Activated CD8-positive, alpha-beta T cell treated with anti-CD3 and anti-CD28 coated beads for 36 hours (primary cell): ENCODE measurements at regions not wholly inside any gene's neighbourhood (a gene's known extent, or its start where the extent isn't known, plus 50 kb on each side); places are given as distances from the start of the nearest gene placed in this dataset.

ENCODE experiments used
- ATAC-seq: fragments of 200-7000 bp; cut with Tn5 transposase; one replicate; pipeline ENCODE4 v1.10.0; 2021; ENCODE audit warnings: mild to moderate bottlenecking, moderate library complexity
- CTCF ChIA-PET: fragments of 350-600 bp; sonication (Branson Sonifier 250); formaldehyde crosslinking; loops from one replicate; lab custom pipeline; 2021; ENCODE audit warnings: antibody characterized with exemption; lab: Charles Lee
- POLR2A ChIA-PET: fragments of 350-600 bp; sonication (Branson Sonifier 250); formaldehyde crosslinking; loops from one replicate; lab custom pipeline; 2021; ENCODE audit warnings: antibody characterized with exemption; lab: Charles Lee
- DNase-seq: peaks from one replicate; pipeline ENCODE4 v3.0.0-alpha.2; 2020
- H3K27ac Mint-ChIP-seq: one replicate; pipeline ENCODE4 v1.8.0; 2021; ENCODE audit warnings: mild to moderate bottlenecking, mixed read lengths
- H3K27me3 Mint-ChIP-seq: one replicate; pipeline ENCODE4 v1.8.0; 2021; ENCODE audit warnings: mixed read lengths
- H3K36me3 Mint-ChIP-seq: one replicate; pipeline ENCODE4 v1.8.0; 2021; ENCODE audit warnings: low read depth, mixed read lengths
- H3K4me1 Mint-ChIP-seq: one replicate; pipeline ENCODE4 v1.8.0; 2021; ENCODE audit warnings: low read depth, mixed read lengths
- H3K4me3 Mint-ChIP-seq: one replicate; pipeline ENCODE4 v1.8.0; 2021; ENCODE audit warnings: mild to moderate bottlenecking, moderate library complexity, mixed read lengths
- H3K9me3 Mint-ChIP-seq: one replicate; pipeline ENCODE4 v1.8.0; 2021; ENCODE audit warnings: mixed read lengths
- intact Hi-C: fragments of 100-400 bp; cut with micrococcal nuclease; formaldehyde crosslinking; loops from one replicate; pipeline ENCODE4 v1.10.0; 2022
- TF ChIP-seq, protein P1 (sequence below): fragments of 200-600 bp; IDR thresholded peaks from one replicate; pipeline ENCODE4 v1.8.0; 2022; ENCODE audit warnings: antibody characterized with exemption, mild to moderate bottlenecking

- Mint-ChIP-seq H3K4me3 (no peak overlapping the region), H3K27me3 (no peaks in the 10 kb centered on the region), H3K4me1 (no peaks in the 10 kb centered on the region), H3K9me3 (peaks cover 7% of the 10 kb centered on the region), H3K36me3 (no peaks in the 10 kb centered on the region), H3K27ac (no peak overlapping the region)
- ChIA-PET CTCF (no interaction called here), POLR2A (no interaction called here)
- intact Hi-C loops, result no loop called here
- ATAC-seq, result no peak
- DNase-seq, result no peak
- TF ChIP-seq, protein P1, sequence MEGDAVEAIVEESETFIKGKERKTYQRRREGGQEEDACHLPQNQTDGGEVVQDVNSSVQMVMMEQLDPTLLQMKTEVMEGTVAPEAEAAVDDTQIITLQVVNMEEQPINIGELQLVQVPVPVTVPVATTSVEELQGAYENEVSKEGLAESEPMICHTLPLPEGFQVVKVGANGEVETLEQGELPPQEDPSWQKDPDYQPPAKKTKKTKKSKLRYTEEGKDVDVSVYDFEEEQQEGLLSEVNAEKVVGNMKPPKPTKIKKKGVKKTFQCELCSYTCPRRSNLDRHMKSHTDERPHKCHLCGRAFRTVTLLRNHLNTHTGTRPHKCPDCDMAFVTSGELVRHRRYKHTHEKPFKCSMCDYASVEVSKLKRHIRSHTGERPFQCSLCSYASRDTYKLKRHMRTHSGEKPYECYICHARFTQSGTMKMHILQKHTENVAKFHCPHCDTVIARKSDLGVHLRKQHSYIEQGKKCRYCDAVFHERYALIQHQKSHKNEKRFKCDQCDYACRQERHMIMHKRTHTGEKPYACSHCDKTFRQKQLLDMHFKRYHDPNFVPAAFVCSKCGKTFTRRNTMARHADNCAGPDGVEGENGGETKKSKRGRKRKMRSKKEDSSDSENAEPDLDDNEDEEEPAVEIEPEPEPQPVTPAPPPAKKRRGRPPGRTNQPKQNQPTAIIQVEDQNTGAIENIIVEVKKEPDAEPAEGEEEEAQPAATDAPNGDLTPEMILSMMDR, result no peak
Measured at GRCh38 chr18:39761273-39761672, 2193.8 kb upstream of the PIK3C3 start.

- no peaks in the 10 kb centered on the region for H3K36me3 Mint-ChIP-seq
- no peaks in the 10 kb centered on the region for H3K4me1 Mint-ChIP-seq
- H3K27me3 Mint-ChIP-seq, result no peaks in the 10 kb centered on the region
- no peak overlapping the region for H3K4me3 Mint-ChIP-seq
- ChIA-PET POLR2A (no interaction called here), CTCF (no interaction called here)
- DNase-seq (no peak), ATAC-seq (no peak)
- H3K27ac Mint-ChIP-seq, result no peak overlapping the region
- TF ChIP-seq, protein P1, result no peak
- peaks cover 4% of the 10 kb centered on the region for H3K9me3 Mint-ChIP-seq
- intact Hi-C loops, result no loop called here
Measured at GRCh38 chr18:39759926-39760325, 2194.3 kb upstream of the CELF4 start.

DNA sequence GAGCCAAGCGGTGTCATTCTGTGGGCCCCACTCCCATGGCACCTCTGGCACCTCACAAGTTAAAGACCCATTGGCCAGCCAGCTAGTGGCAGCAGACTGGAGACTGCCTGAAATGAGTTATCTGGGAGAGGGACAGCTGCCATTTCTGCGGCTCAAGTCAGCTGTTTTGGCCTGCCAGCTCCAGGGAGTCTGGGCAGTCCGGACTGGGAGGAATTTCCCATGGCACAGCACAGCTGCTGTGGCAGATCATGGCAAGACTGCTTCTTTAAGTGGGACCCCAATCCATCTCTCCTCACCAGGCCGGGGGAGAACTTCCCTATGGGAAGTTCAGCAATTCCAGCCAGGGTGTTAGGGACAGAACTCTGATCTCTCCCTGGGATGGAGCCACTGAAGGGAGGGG, 2187.6 kb upstream of the CELF4 start:
- CTCF ChIA-PET, result no interaction called here
- no peaks in the 10 kb centered on the region for H3K4me1 Mint-ChIP-seq
- H3K4me3 Mint-ChIP-seq, result no peak overlapping the region
- no peak overlapping the region for H3K27ac Mint-ChIP-seq
- no peak for ATAC-seq
- H3K9me3 Mint-ChIP-seq, result peaks cover 6% of the 10 kb centered on the region
- H3K27me3 Mint-ChIP-seq, result no peaks in the 10 kb centered on the region
- intact Hi-C loops, result no loop called here
- no peaks in the 10 kb centered on the region for H3K36me3 Mint-ChIP-seq
- TF ChIP-seq, protein P1, result no peak
- POLR2A ChIA-PET, result no interaction called here
- no peak for DNase-seq

- no peaks in the 10 kb centered on the region for H3K27me3 Mint-ChIP-seq
- intact Hi-C loops, result no loop called here
- CTCF ChIA-PET, result no interaction called here
- DNase-seq (no peak), ATAC-seq (no peak)
- TF ChIP-seq, protein P1, result no peak
- H3K9me3 Mint-ChIP-seq, result peaks cover 4% of the 10 kb centered on the region
- H3K4me1 Mint-ChIP-seq, result no peaks in the 10 kb centered on the region
- no peak overlapping the region for H3K4me3 Mint-ChIP-seq
- no peaks in the 10 kb centered on the region for H3K36me3 Mint-ChIP-seq
- POLR2A ChIA-PET, result no interaction called here
- no peak overlapping the region for H3K27ac Mint-ChIP-seq
Measured at GRCh38 chr18:39752351-39752750, 2186.8 kb upstream of the CELF4 start.

GRCh38 chr18:39751921-39752320, 2186.3 kb upstream of the CELF4 start:
- POLR2A ChIA-PET, result no interaction called here
- intact Hi-C loops, result no loop called here
- Mint-ChIP-seq H3K4me1 (no peaks in the 10 kb centered on the region), H3K9me3 (peaks cover 4% of the 10 kb centered on the region), H3K27me3 (no peaks in the 10 kb centered on the region), H3K27ac (no peak overlapping the region), H3K4me3 (no peak overlapping the region), H3K36me3 (no peaks in the 10 kb centered on the region)
- CTCF ChIA-PET, result no interaction called here
- DNase-seq (no peak), ATAC-seq (no peak)
- TF ChIP-seq, protein P1, result no peak
